HepG2 (cell line): ENCODE measurements at regions not wholly inside any gene's neighbourhood (a gene's known extent, or its start where the extent isn't known, plus 50 kb on each side); places are given as distances from the start of the nearest gene placed in this dataset.

Experiments
- CTCF ChIP-seq: sonication (generic); formaldehyde crosslinking; IDR thresholded peaks from 2 replicates; pipeline ENCODE4 v1.5.0; 2020; ENCODE audit warnings: mild to moderate bottlenecking, missing genetic modification reagents, moderate library complexity
- ZNF766 ChIP-seq: sonication (generic); formaldehyde crosslinking; IDR thresholded peaks from 2 replicates; pipeline ENCODE4 v1.5.0; 2020; ENCODE audit warnings: missing genetic modification reagents, borderline replicate concordance

- TF ChIP-seq ZNF766 = no peak
- TF ChIP-seq CTCF (CRISPR knock-in tag) = no peak
Measured at GRCh38 chr5:31054453-31054852, 139.0 kb upstream of the CDH6 start.
